ENCODE measurements at regions not wholly inside any gene's neighbourhood (a gene's known extent, or its start where the extent isn't known, plus 50 kb on each side); places are given as distances from the start of the nearest gene placed in this dataset.

- H3K4me1 ChIP-seq: no peaks in the 10 kb centered on the region
- no peak overlapping the region for H3K4me3 ChIP-seq
- in situ Hi-C loops (cut with MboI; ENCODE audit: low pct_ligation_motif_present in 1 of 4, low pct_unique_long_range_greater_than_20kb in 1 of 4, low sequenced_read_pairs in 3 of 4): loop anchor here in 2 of 4 donors (25.0 kb wide), 1 partner anchor 533 kb away; no protein-coding TSS in a partner anchor
- no peak for TF ChIP-seq POLR2A (IDR thresholded peaks at IDR 0.05)
- TF ChIP-seq CTCF (IDR thresholded peaks at IDR 0.05): no peak
- TF ChIP-seq POLR2AphosphoS5 (IDR thresholded peaks at IDR 0.05): no peak
- no peak for TF ChIP-seq EP300 (IDR thresholded peaks at IDR 0.05; ENCODE audit: low read depth)
- 83% methylated on average over 4 of the region's 4 CpGs; no CpG with 5 or more reads in 1 of the 2 donors for WGBS, 2 donors (ENCODE audit: low coverage in 1 of 2)
- no peak for DNase-seq
- H3K27ac ChIP-seq: no peak overlapping the region
- no peaks in the 10 kb centered on the region for H3K27me3 ChIP-seq
- no peaks in the 10 kb centered on the region for H3K36me3 ChIP-seq
- intact Hi-C loops (cut with DNase I; ENCODE audit: low total_unique reads): no loop called here
- H3K9me3 ChIP-seq: no peaks in the 10 kb centered on the region
Observed at GRCh38 chr1:78829644-78830043, 176.9 kb downstream of the ADGRL4 start.

- H3K27me3 ChIP-seq: no peaks in the 10 kb centered on the region
- no peak for TF ChIP-seq CTCF (IDR thresholded peaks at IDR 0.05)
- H3K4me1 ChIP-seq: no peaks in the 10 kb centered on the region
- no peak overlapping the region for H3K4me3 ChIP-seq
- intact Hi-C loops (cut with DNase I; ENCODE audit: low total_unique reads) (no loop called here), in situ Hi-C loops (cut with MboI; ENCODE audit: low pct_ligation_motif_present in 1 of 4, low pct_unique_long_range_greater_than_20kb in 1 of 4, low sequenced_read_pairs in 3 of 4) (loop anchor here in 2 of 4 donors (25.0 kb wide), 1 partner anchor 532 kb away; no protein-coding TSS in a partner anchor)
- no peak overlapping the region for H3K27ac ChIP-seq
- H3K9me3 ChIP-seq: no peaks in the 10 kb centered on the region
- WGBS, 2 donors (ENCODE audit: low coverage in 1 of 2): 80 to 84% methylated on average over 1 of the region's 1 CpG
- no peak for DNase-seq
- no peaks in the 10 kb centered on the region for H3K36me3 ChIP-seq
Observed at GRCh38 chr1:78830321-78830720, 176.2 kb downstream of the ADGRL4 start.

GRCh38 chr1:78831731-78832360 is 174.7 kb downstream of the ADGRL4 start:
- Histone ChIP-seq H3K9me3 (no peaks in the 10 kb centered on the region), H3K36me3 (no peaks in the 10 kb centered on the region), H3K27ac (no peak overlapping the region), H3K4me3 (no peak overlapping the region), H3K4me1 (peaks cover 0 to 3% (median 0%) of the 10 kb centered on the region in 4 donors), H3K27me3 (no peaks in the 10 kb centered on the region)
- TF ChIP-seq POLR2A (IDR thresholded peaks at IDR 0.05): no peak
- no peak for TF ChIP-seq EP300 (IDR thresholded peaks at IDR 0.05; ENCODE audit: low read depth)
- in situ Hi-C loops (cut with MboI; ENCODE audit: low pct_ligation_motif_present in 1 of 4, low pct_unique_long_range_greater_than_20kb in 1 of 4, low sequenced_read_pairs in 3 of 4) (loop anchor here in 2 of 4 donors (25.0 kb wide), 1 partner anchor 530 kb away; no protein-coding TSS in a partner anchor), intact Hi-C loops (cut with DNase I; ENCODE audit: low total_unique reads) (no loop called here)
- no peak for DNase-seq
- 58 to 71% methylated on average over 3 of the region's 3 CpGs for WGBS, 2 donors (ENCODE audit: low coverage in 1 of 2)

GRCh38 chr1:78833491-78833890 is 173.0 kb downstream of the ADGRL4 start:
- no peaks in the 10 kb centered on the region for H3K27me3 ChIP-seq
- intact Hi-C loops (cut with DNase I; ENCODE audit: low total_unique reads): no loop called here
- no peaks in the 10 kb centered on the region for H3K36me3 ChIP-seq
- H3K27ac ChIP-seq: no peak overlapping the region
- H3K9me3 ChIP-seq: no peaks in the 10 kb centered on the region
- H3K4me1 ChIP-seq: peaks cover 0 to 5% (median 0%) of the 10 kb centered on the region in 4 donors
- no peak for DNase-seq
- H3K4me3 ChIP-seq: no peak overlapping the region
- TF ChIP-seq EP300 (IDR thresholded peaks at IDR 0.05; ENCODE audit: low read depth) (no peak), POLR2A (IDR thresholded peaks at IDR 0.05) (no peak), CTCF (IDR thresholded peaks at IDR 0.05) (no peak), POLR2AphosphoS5 (IDR thresholded peaks at IDR 0.05) (no peak)
- 43 to 47% methylated on average over 4 of the region's 4 CpGs for WGBS, 2 donors (ENCODE audit: low coverage in 1 of 2)
- in situ Hi-C loops (cut with MboI; ENCODE audit: low pct_ligation_motif_present in 1 of 4, low pct_unique_long_range_greater_than_20kb in 1 of 4, low sequenced_read_pairs in 3 of 4): loop anchor here in 2 of 4 donors (25.0 kb wide), 1 partner anchor 529 kb away; no protein-coding TSS in a partner anchor
